HepG2 (cell line): ENCODE measurements at regions not wholly inside any gene's neighbourhood (a gene's known extent, or its start where the extent isn't known, plus 50 kb on each side); places are given as distances from the start of the nearest gene placed in this dataset.

Experiments used
- ATAC-seq: fragments of 200-7000 bp; cut with Tn5 transposase; 3 replicates; pipeline ENCODE4 v1.9.1; 2020; ENCODE audit warnings: mild to moderate bottlenecking, moderate library complexity
- BruUV-seq: library from RNA; stranded (reverse); fragments of 400-500 nt; replicated peaks from 2 replicates; lab custom pipeline; 2021; lab: Mats Ljungman, UMichigan
- CTCF ChIA-PET: fragments of 300-600 bp; formaldehyde crosslinking; extraction: SDS; loops from one replicate; lab custom pipeline; 2021; ENCODE audit warnings: low total read pairs, inconsistent platforms, low intra/inter-chr PET ratio; lab: Yijun Ruan, JAX
- POLR2A ChIA-PET: fragments of 350-600 bp; sonication (Branson Sonifier 250); formaldehyde crosslinking; loops from one replicate; lab custom pipeline; 2020; ENCODE audit warnings: antibody characterized with exemption, inconsistent platforms; lab: Yijun Ruan, JAX
- DNase-seq: peaks from one replicate; pipeline ENCODE4 v3.0.0-alpha.2; 2015; ENCODE audit warnings: low spot score
- FAIRE-seq: peaks from 3 replicates; lab custom pipeline; 2011; peaks lifted over from hg19 to GRCh38; lab: Jason Lieb, UNC
- H2AFZ ChIP-seq: one replicate; pipeline ENCODE4 v1.6.1; 2011; ENCODE audit warnings: low read length, inconsistent platforms
- H3K27ac ChIP-seq: fragments of 300-600 bp; 3 replicates; pipeline ENCODE4 v1.8.0; 2011; ENCODE audit warnings: mixed run types, mild to moderate bottlenecking, mixed read lengths, low read length, inconsistent platforms; ENCODE audit not compliant: insufficient read depth; ENCODE audit errors: extremely low read length
- H3K27me3 ChIP-seq, 2 experiments: fragments of 200-600 bp in 1 of 2; 2 replicates in 1 of 2; 3 replicates in 1 of 2; pipeline versions ENCODE4 v1.6.0 to v1.8.0; 2011; ENCODE audit warnings: low read length in 2 of 2, mild to moderate bottlenecking in 2 of 2, moderate library complexity in 2 of 2, inconsistent platforms in 1 of 2; ENCODE audit not compliant: insufficient read depth in 2 of 2, control insufficient read depth in 1 of 2
- H3K36me3 ChIP-seq, 2 experiments: fragments of 200-600 bp in 1 of 2; replicated peaks in 1 of 2; 2 replicates in 1 of 2; 3 replicates in 1 of 2; pipeline versions ENCODE4 v1.5.1 to v1.8.0; 2011; ENCODE audit warnings: low read length in 2 of 2, inconsistent platforms in 1 of 2; ENCODE audit not compliant: insufficient read depth in 2 of 2, control insufficient read depth in 1 of 2
- H3K4me1 ChIP-seq: 2 replicates; pipeline ENCODE4 v1.5.1; 2012; ENCODE audit warnings: low read length, inconsistent platforms; ENCODE audit not compliant: insufficient read depth
- H3K4me2 ChIP-seq: 2 replicates; pipeline ENCODE4 v1.6.0; 2011; ENCODE audit warnings: low read depth, low read length, inconsistent platforms
- H3K4me3 ChIP-seq, 3 experiments: fragments of 200-600 bp in 1 of 3; sonication (generic), shearing (Covaris generic) in 1 of 3; replicated peaks in 1 of 3; 2 replicates each; pipeline ENCODE4 v1.5.1; 2011 to 2016; ENCODE audit warnings: low read length in 3 of 3, inconsistent platforms in 2 of 3, low read depth in 2 of 3, mild to moderate bottlenecking in 2 of 3, control low read depth in 1 of 3, mixed read lengths in 1 of 3; ENCODE audit not compliant: insufficient read depth in 1 of 3
- H3K79me2 ChIP-seq: one replicate; pipeline ENCODE4 v1.6.1; 2011; ENCODE audit warnings: low read length, inconsistent platforms; ENCODE audit not compliant: insufficient read depth
- H3K9ac ChIP-seq: 2 replicates; pipeline ENCODE4 v1.6.0; 2011; ENCODE audit warnings: mild to moderate bottlenecking, low read depth, low read length, inconsistent platforms; ENCODE audit not compliant: insufficient read depth
- H3K9me3 ChIP-seq: 2 replicates; pipeline ENCODE4 v1.5.1; 2012; ENCODE audit warnings: mild to moderate bottlenecking, low read length
- H4K20me1 ChIP-seq: 2 replicates; pipeline ENCODE4 v1.6.0; 2011; ENCODE audit warnings: inconsistent platforms, mild to moderate bottlenecking, low read length, moderate library complexity; ENCODE audit not compliant: insufficient read depth
- ASH2L ChIP-seq: fragments of 300-600, 200-600 bp; sonication (generic); IDR thresholded peaks from 2 replicates; pipeline ENCODE4 v1.7.0; 2017; ENCODE audit warnings: low read depth, mild to moderate bottlenecking, moderate library complexity, mixed read lengths, low read length; ENCODE audit not compliant: insufficient read length
- ATF2 ChIP-seq: sonication (generic); formaldehyde crosslinking; IDR thresholded peaks from 2 replicates; pipeline ENCODE4 v1.4.0; 2020; ENCODE audit warnings: missing genetic modification reagents
- HNRNPL ChIP-seq: fragments of 200-400 bp; formaldehyde crosslinking; IDR thresholded peaks from 2 replicates; pipeline ENCODE4 v1.6.1; 2017; ENCODE audit warnings: mild to moderate bottlenecking, low read depth, low read length
- IKZF4 ChIP-seq: sonication (generic); formaldehyde crosslinking; IDR thresholded peaks from 2 replicates; pipeline ENCODE4 v1.5.1; 2020; ENCODE audit warnings: borderline replicate concordance, mild to moderate bottlenecking, low read depth, missing genetic modification reagents; ENCODE audit errors: not compliant biosample characterization
- ZNF138 ChIP-seq: sonication (generic); formaldehyde crosslinking; IDR thresholded peaks from 2 replicates; pipeline ENCODE4 v1.5.0; 2020; ENCODE audit warnings: mild to moderate bottlenecking, low read depth, missing genetic modification reagents
- ZNF33B ChIP-seq: sonication (generic); formaldehyde crosslinking; IDR thresholded peaks from 2 replicates; pipeline ENCODE4 v1.5.1; 2020; ENCODE audit warnings: mild to moderate bottlenecking, missing genetic modification reagents
- ZSCAN20 ChIP-seq: sonication (generic); formaldehyde crosslinking; IDR thresholded peaks from 2 replicates; pipeline ENCODE4 v1.4.0; 2020; ENCODE audit warnings: missing genetic modification reagents, mild to moderate bottlenecking, borderline replicate concordance
- WGBS: methylation state at CpG from one replicate; pipeline ENCODE4 v1.1.6; 2017; ENCODE audit warnings: low lambda C conversion rate; 5-methylcytosine and 5-hydroxymethylcytosine counted together
- in situ Hi-C: cut with HindIII; loops from 2 replicates; pipeline ENCODE4 v1.10.0; 2017; ENCODE audit warnings: low pct_unique_long_range_greater_than_20kb; ENCODE audit not compliant: extremely low pct_ligation_motif_present
- intact Hi-C: fragments of 100-400 bp; cut with micrococcal nuclease; formaldehyde crosslinking; loops from one replicate; pipeline ENCODE4 v1.10.0; 2022; ENCODE audit not compliant: unreplicated experiment
- TF ChIP-seq, protein P1 (sequence below): sonication (generic); formaldehyde crosslinking; IDR thresholded peaks from 2 replicates; pipeline ENCODE4 v1.4.0; 2020; ENCODE audit warnings: missing genetic modification reagents, borderline replicate concordance
- TF ChIP-seq, protein P2 (sequence below), 2 experiments: sonication (generic) in 1 of 2; formaldehyde crosslinking in 1 of 2; IDR thresholded peaks; 2 replicates each; pipeline versions ENCODE4 v1.6.1 to v1.9.0; 2014 to 2022; ENCODE audit warnings: antibody characterized with exemption in 1 of 2, borderline replicate concordance in 1 of 2, inconsistent platforms in 1 of 2, low read depth in 1 of 2, missing genetic modification reagents in 1 of 2

DNA sequence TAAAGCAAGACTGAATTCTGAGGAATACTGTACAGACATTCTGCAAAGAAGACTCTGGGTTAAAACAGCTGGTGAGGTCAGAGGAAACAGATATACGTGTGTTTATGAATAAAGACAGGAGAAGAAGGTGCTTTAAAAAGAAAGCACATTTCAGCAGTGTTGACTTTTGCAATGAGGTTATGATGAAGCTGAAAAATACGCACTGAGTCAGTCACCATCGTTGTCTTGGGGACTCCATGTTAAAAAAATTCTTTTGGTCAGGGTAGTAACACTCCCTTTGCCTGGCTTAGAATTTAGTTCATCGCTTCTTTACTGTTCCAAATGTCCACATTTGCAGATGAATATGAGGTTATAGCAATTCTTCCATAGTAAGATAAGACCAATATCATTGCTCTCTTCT lies 1049.0 kb downstream of the TSN start:
- no peak overlapping the region for H3K9ac ChIP-seq
- H4K20me1 ChIP-seq = no peaks in the 10 kb centered on the region
- POLR2A ChIA-PET = no interaction called here
- CTCF ChIA-PET = no interaction called here
- no peak for FAIRE-seq
- H3K36me3 ChIP-seq = no peaks in the 10 kb centered on the region
- no peak for DNase-seq
- H3K4me3 ChIP-seq = no peak overlapping the region
- H3K27me3 ChIP-seq = no peaks in the 10 kb centered on the region
- H2AFZ ChIP-seq = no peak overlapping the region
- WGBS = 8% methylated on average over 4 of the region's 4 CpGs
- H3K27ac ChIP-seq = no peak overlapping the region
- intact Hi-C loops (no loop called here), in situ Hi-C loops (no loop called here)
- peaks cover 65% of the 10 kb centered on the region for H3K9me3 ChIP-seq
- H3K4me1 ChIP-seq = no peaks in the 10 kb centered on the region
- no TSS peak for BruUV-seq
- ATAC-seq = no peak
- no peaks in the 10 kb centered on the region for H3K79me2 ChIP-seq
- no peak overlapping the region for H3K4me2 ChIP-seq
- TF ChIP-seq ZNF138 = no peak
- TF ChIP-seq, protein P1, sequence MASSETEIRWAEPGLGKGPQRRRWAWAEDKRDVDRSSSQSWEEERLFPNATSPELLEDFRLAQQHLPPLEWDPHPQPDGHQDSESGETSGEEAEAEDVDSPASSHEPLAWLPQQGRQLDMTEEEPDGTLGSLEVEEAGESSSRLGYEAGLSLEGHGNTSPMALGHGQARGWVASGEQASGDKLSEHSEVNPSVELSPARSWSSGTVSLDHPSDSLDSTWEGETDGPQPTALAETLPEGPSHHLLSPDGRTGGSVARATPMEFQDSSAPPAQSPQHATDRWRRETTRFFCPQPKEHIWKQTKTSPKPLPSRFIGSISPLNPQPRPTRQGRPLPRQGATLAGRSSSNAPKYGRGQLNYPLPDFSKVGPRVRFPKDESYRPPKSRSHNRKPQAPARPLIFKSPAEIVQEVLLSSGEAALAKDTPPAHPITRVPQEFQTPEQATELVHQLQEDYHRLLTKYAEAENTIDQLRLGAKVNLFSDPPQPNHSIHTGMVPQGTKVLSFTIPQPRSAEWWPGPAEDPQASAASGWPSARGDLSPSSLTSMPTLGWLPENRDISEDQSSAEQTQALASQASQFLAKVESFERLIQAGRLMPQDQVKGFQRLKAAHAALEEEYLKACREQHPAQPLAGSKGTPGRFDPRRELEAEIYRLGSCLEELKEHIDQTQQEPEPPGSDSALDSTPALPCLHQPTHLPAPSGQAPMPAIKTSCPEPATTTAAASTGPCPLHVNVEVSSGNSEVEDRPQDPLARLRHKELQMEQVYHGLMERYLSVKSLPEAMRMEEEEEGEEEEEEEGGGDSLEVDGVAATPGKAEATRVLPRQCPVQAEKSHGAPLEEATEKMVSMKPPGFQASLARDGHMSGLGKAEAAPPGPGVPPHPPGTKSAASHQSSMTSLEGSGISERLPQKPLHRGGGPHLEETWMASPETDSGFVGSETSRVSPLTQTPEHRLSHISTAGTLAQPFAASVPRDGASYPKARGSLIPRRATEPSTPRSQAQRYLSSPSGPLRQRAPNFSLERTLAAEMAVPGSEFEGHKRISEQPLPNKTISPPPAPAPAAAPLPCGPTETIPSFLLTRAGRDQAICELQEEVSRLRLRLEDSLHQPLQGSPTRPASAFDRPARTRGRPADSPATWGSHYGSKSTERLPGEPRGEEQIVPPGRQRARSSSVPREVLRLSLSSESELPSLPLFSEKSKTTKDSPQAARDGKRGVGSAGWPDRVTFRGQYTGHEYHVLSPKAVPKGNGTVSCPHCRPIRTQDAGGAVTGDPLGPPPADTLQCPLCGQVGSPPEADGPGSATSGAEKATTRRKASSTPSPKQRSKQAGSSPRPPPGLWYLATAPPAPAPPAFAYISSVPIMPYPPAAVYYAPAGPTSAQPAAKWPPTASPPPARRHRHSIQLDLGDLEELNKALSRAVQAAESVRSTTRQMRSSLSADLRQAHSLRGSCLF (CRISPR knock-in tag) = no peak
- no peak for TF ChIP-seq ZNF33B (CRISPR knock-in tag)
- no peak for TF ChIP-seq IKZF4 (CRISPR knock-in tag)
- TF ChIP-seq ATF2 (CRISPR knock-in tag) = no peak
- TF ChIP-seq HNRNPL = no peak
- TF ChIP-seq ASH2L = no peak
- TF ChIP-seq ZSCAN20 (CRISPR knock-in tag) = no peak
- TF ChIP-seq, protein P2, sequence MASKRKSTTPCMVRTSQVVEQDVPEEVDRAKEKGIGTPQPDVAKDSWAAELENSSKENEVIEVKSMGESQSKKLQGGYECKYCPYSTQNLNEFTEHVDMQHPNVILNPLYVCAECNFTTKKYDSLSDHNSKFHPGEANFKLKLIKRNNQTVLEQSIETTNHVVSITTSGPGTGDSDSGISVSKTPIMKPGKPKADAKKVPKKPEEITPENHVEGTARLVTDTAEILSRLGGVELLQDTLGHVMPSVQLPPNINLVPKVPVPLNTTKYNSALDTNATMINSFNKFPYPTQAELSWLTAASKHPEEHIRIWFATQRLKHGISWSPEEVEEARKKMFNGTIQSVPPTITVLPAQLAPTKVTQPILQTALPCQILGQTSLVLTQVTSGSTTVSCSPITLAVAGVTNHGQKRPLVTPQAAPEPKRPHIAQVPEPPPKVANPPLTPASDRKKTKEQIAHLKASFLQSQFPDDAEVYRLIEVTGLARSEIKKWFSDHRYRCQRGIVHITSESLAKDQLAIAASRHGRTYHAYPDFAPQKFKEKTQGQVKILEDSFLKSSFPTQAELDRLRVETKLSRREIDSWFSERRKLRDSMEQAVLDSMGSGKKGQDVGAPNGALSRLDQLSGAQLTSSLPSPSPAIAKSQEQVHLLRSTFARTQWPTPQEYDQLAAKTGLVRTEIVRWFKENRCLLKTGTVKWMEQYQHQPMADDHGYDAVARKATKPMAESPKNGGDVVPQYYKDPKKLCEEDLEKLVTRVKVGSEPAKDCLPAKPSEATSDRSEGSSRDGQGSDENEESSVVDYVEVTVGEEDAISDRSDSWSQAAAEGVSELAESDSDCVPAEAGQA (IDR thresholded peaks at IDR 0.05; ENCODE audit: low read depth) = no peak
- TF ChIP-seq, protein P2 (CRISPR knock-in tag; IDR thresholded peaks at IDR 0.05; ENCODE audit: borderline replicate concordance) = no peak
